ENCODE measurements at regions not wholly inside any gene's neighbourhood (a gene's known extent, or its start where the extent isn't known, plus 50 kb on each side); places are given as distances from the start of the nearest gene placed in this dataset.
A peak's percentile ranks its signal among the peaks of the same experiment; 100 is the strongest.

- WGBS, 2 donors: 64 to 74% methylated on average over 3 of the region's 3 CpGs
- ATAC-seq (no peak), DNase-seq (no peak), FAIRE-seq (no peak)
- Histone ChIP-seq H3K27me3 (no peaks in the 10 kb centered on the region), H3K36me3 (no peaks in the 10 kb centered on the region), H3K4me1 (no peaks in the 10 kb centered on the region), H3K27ac (no peak overlapping the region), H3K9me3 (no peaks in the 10 kb centered on the region), H3K4me3 (no peak overlapping the region)
- intact Hi-C loops (cut with DNase I): no loop called here
- no peak for TF ChIP-seq CTCF (IDR thresholded peaks at IDR 0.05)
Measured at GRCh38 chr9:2928411-2928810, 84.5 kb upstream of the PUM3 start.

GRCh38 chr9:2925016-2925415 is 81.1 kb upstream of the PUM3 start:
- no peaks in the 10 kb centered on the region for H3K36me3 ChIP-seq
- DNase-seq (no peak), ATAC-seq (no peak), FAIRE-seq (no peak)
- 70 to 82% methylated on average over 5 of the region's 5 CpGs for whole genome bisulfite sequencing, 2 donors
- no peaks in the 10 kb centered on the region for H3K27me3 ChIP-seq
- H3K27ac ChIP-seq: no peak overlapping the region
- no peak for TF ChIP-seq CTCF (IDR thresholded peaks at IDR 0.05)
- no peak overlapping the region for H3K4me3 ChIP-seq
- no peaks in the 10 kb centered on the region for H3K4me1 ChIP-seq
- no peaks in the 10 kb centered on the region for H3K9me3 ChIP-seq
- intact Hi-C loops (cut with DNase I): no loop called here

- FAIRE-seq: no peak
- 19 to 25% methylated on average over 3 of the region's 3 CpGs for WGBS, 2 donors
- no peaks in the 10 kb centered on the region for H3K4me1 ChIP-seq
- H3K27me3 ChIP-seq: no peaks in the 10 kb centered on the region
- H3K9me3 ChIP-seq: no peaks in the 10 kb centered on the region
- intact Hi-C loops (cut with DNase I): no loop called here
- no peaks in the 10 kb centered on the region for H3K36me3 ChIP-seq
- no peak for TF ChIP-seq CTCF (IDR thresholded peaks at IDR 0.05)
- H3K4me3 ChIP-seq: no peak overlapping the region
- no peak overlapping the region for H3K27ac ChIP-seq
- peak in 3 of 4 donors; percentile 38 to 54 (median 41) for ATAC-seq
- no peak for DNase-seq
Measured at GRCh38 chr9:2924380-2924768, 80.5 kb upstream of the PUM3 start.

GRCh38 chr9:2923766-2924379 is 80.0 kb upstream of the PUM3 start:
- DNase-seq (no peak), ATAC-seq (peak in 1 of 4 donors; percentile 9), FAIRE-seq (no peak)
- Histone ChIP-seq H3K4me3 (no peak overlapping the region), H3K4me1 (no peaks in the 10 kb centered on the region), H3K27me3 (no peaks in the 10 kb centered on the region), H3K36me3 (no peaks in the 10 kb centered on the region), H3K9me3 (no peaks in the 10 kb centered on the region), H3K27ac (no peak overlapping the region)
- intact Hi-C loops (cut with DNase I): no loop called here
- WGBS, 2 donors: 27 to 35% methylated on average over 6 of the region's 6 CpGs
- TF ChIP-seq CTCF (IDR thresholded peaks at IDR 0.05): no peak

- ATAC-seq: no peak
- no peaks in the 10 kb centered on the region for H3K4me1 ChIP-seq
- H3K4me3 ChIP-seq: no peak overlapping the region
- H3K9me3 ChIP-seq: no peaks in the 10 kb centered on the region
- intact Hi-C loops (cut with DNase I): no loop called here
- 57 to 67% methylated on average over 2 of the region's 2 CpGs for WGBS, 2 donors
- no peak for FAIRE-seq
- DNase-seq: no peak
- no peak overlapping the region for H3K27ac ChIP-seq
- no peak for TF ChIP-seq CTCF (IDR thresholded peaks at IDR 0.05)
- no peaks in the 10 kb centered on the region for H3K36me3 ChIP-seq
- no peaks in the 10 kb centered on the region for H3K27me3 ChIP-seq
Measured at GRCh38 chr9:2919347-2919746, 75.5 kb upstream of the PUM3 start.

Data from pancreas (tissue), 10 donors.